K562 (cell line): ENCODE measurements at regions not wholly inside any gene's neighbourhood (a gene's known extent, or its start where the extent isn't known, plus 50 kb on each side); places are given as distances from the start of the nearest gene placed in this dataset.

Experiments used
- ATAC-seq: fragments of 200-7000 bp; cut with Tn5 transposase; 3 replicates; pipeline ENCODE4 v1.9.1; 2020; ENCODE audit warnings: moderate library complexity
- BruUV-seq: library from RNA; stranded (reverse); fragments of 400-500 nt; replicated peaks from 2 replicates; lab custom pipeline; 2021; lab: Mats Ljungman, UMichigan
- CTCF ChIA-PET: fragments of 300-600 bp; formaldehyde crosslinking; extraction: SDS; loops from one replicate; lab custom pipeline; 2021; ENCODE audit warnings: low intra/inter-chr PET ratio; lab: Yijun Ruan, JAX
- POLR2A ChIA-PET: fragments of 300-600, 350-650 bp; sonication (Branson Sonifier 250); formaldehyde crosslinking; extraction: SDS; loops from one replicate; lab custom pipeline; 2021; ENCODE audit warnings: antibody characterized with exemption, inconsistent platforms; lab: Yijun Ruan, JAX
- DNase-seq, 4 experiments: peaks; one replicate each; pipeline versions ENCODE4 v3.0.0 to v3.0.0-alpha.2; 2011 to 2018; ENCODE audit warnings: low spot score in 3 of 4, mixed read lengths in 3 of 4; ENCODE audit errors: extremely low read depth in 1 of 4
- FAIRE-seq: peaks from 2 replicates; lab custom pipeline; 2011; peaks lifted over from hg19 to GRCh38; lab: Jason Lieb, UNC
- H2AFZ ChIP-seq: 2 replicates; pipeline ENCODE4 v1.6.0; 2011; ENCODE audit warnings: low read depth, low read length, control low read depth, inconsistent platforms
- H3K27ac ChIP-seq: fragments of 200-600 bp; 3 replicates; pipeline ENCODE4 v1.8.0; 2011; ENCODE audit warnings: low read depth, mild to moderate bottlenecking, control low read depth, inconsistent platforms, low read length, moderate library complexity, mixed read lengths; ENCODE audit errors: extremely low read depth
- H3K27me3 ChIP-seq, 2 experiments: fragments of 300-600 bp in 1 of 2; 2 replicates in 1 of 2; 3 replicates in 1 of 2; pipeline versions ENCODE4 v1.6.0 to v1.8.0; 2011; ENCODE audit warnings: inconsistent platforms in 2 of 2, low read length in 2 of 2, mild to moderate bottlenecking in 1 of 2, mixed read lengths in 1 of 2, moderate library complexity in 1 of 2; ENCODE audit not compliant: control insufficient read depth in 2 of 2, insufficient read depth in 2 of 2
- H3K36me3 ChIP-seq: fragments of 300-600 bp; 3 replicates; pipeline ENCODE4 v1.8.0; 2011; ENCODE audit warnings: mild to moderate bottlenecking, low read length, inconsistent platforms; ENCODE audit not compliant: control insufficient read depth, insufficient read depth
- H3K4me1 ChIP-seq, 2 experiments: fragments of 200-600 bp in 1 of 2; replicated peaks in 1 of 2; 2 replicates in 1 of 2; 3 replicates in 1 of 2; pipeline versions ENCODE4 v1.5.1 to v1.8.0; 2011; ENCODE audit warnings: inconsistent platforms in 2 of 2, low read length in 2 of 2, mild to moderate bottlenecking in 1 of 2, mixed read lengths in 1 of 2, moderate library complexity in 1 of 2; ENCODE audit not compliant: control insufficient read depth in 2 of 2, insufficient read depth in 2 of 2
- H3K4me2 ChIP-seq: 2 replicates; pipeline ENCODE4 v1.6.1; 2011; ENCODE audit warnings: low read length, control low read depth, inconsistent platforms, mixed read lengths; ENCODE audit not compliant: insufficient read depth
- H3K4me3 ChIP-seq: fragments of 200-600 bp; sonication (generic), shearing (Covaris generic); 2 replicates; pipeline ENCODE4 v1.5.1; 2016; ENCODE audit warnings: control low read depth, inconsistent platforms
- H3K79me2 ChIP-seq: fragments of 200-600 bp; 3 replicates; pipeline ENCODE4 v1.8.0; 2011; ENCODE audit warnings: low read length, inconsistent platforms; ENCODE audit not compliant: control insufficient read depth, insufficient read depth
- H3K9ac ChIP-seq, 2 experiments: 2 replicates each; pipeline versions ENCODE4 v1.6.0 to v1.6.1; 2011; ENCODE audit warnings: low read depth in 2 of 2, low read length in 2 of 2, control low read depth in 1 of 2, inconsistent platforms in 1 of 2, mild to moderate bottlenecking in 1 of 2, mixed read lengths in 1 of 2; ENCODE audit not compliant: insufficient read depth in 1 of 2
- H3K9me1 ChIP-seq: one replicate; pipeline ENCODE4 v1.6.0; 2011; ENCODE audit warnings: inconsistent platforms, mild to moderate bottlenecking, low read length, moderate library complexity; ENCODE audit not compliant: control insufficient read depth, insufficient read depth
- H3K9me3 ChIP-seq: replicated peaks from 2 replicates; pipeline ENCODE4 v1.5.1; 2011; ENCODE audit warnings: low read depth, low read length, inconsistent platforms; ENCODE audit not compliant: control insufficient read depth, insufficient read depth
- H4K20me1 ChIP-seq: replicated peaks from 2 replicates; pipeline ENCODE4 v1.6.1; 2011; ENCODE audit warnings: low read length, inconsistent platforms, mixed read lengths; ENCODE audit not compliant: control insufficient read depth, insufficient read depth
- AFF1 ChIP-seq, 2 experiments: fragments of 450-650 bp; IDR thresholded peaks; 2 replicates each; pipeline ENCODE4 v1.6.1; 2018; ENCODE audit warnings: mild to moderate bottlenecking in 2 of 2, low read depth in 1 of 2; ENCODE audit not compliant: partially characterized antibody in 2 of 2
- ARID1B ChIP-seq: fragments of 450-650 bp; IDR thresholded peaks from 2 replicates; pipeline ENCODE4 v1.6.1; 2016; ENCODE audit warnings: antibody characterized with exemption, mild to moderate bottlenecking, inconsistent platforms
- BDP1 ChIP-seq: IDR thresholded peaks from 3 replicates; pipeline ENCODE4 v1.6.1; 2011; ENCODE audit not compliant: insufficient read length, insufficient read depth
- DLX4 ChIP-seq: fragments of 250-450 bp; sonication (Bioruptor Pico); IDR thresholded peaks from 2 replicates; pipeline ENCODE4 v1.6.1; 2021; ENCODE audit warnings: mild to moderate bottlenecking
- E4F1 ChIP-seq: fragments of 250-450 bp; sonication (Bioruptor Pico); IDR thresholded peaks from 2 replicates; pipeline ENCODE4 v1.5.0; 2021; ENCODE audit warnings: mild to moderate bottlenecking, borderline replicate concordance
- FOXA1 ChIP-seq: fragments of 450-650 bp; IDR thresholded peaks from 2 replicates; pipeline ENCODE4 v1.6.1; 2016; ENCODE audit warnings: mild to moderate bottlenecking, borderline replicate concordance
- MBD1 ChIP-seq: fragments of 250-450 bp; sonication (Bioruptor Pico); IDR thresholded peaks from 2 replicates; pipeline ENCODE4 v1.8.0; 2022; ENCODE audit warnings: inconsistent platforms
- NFATC3 ChIP-seq: fragments of 450-650 bp; IDR thresholded peaks from 2 replicates; pipeline ENCODE4 v1.6.1; 2017; ENCODE audit warnings: mild to moderate bottlenecking
- SAFB ChIP-seq: fragments of 200-400 bp; formaldehyde crosslinking; IDR thresholded peaks from 2 replicates; pipeline ENCODE4 v1.6.1; 2017; ENCODE audit warnings: low read depth, low read length, borderline replicate concordance
- XRCC4 ChIP-seq: IDR thresholded peaks from one replicate; pipeline ENCODE4 v1.6.1; 2011; ENCODE audit not compliant: insufficient read depth, insufficient read length; ENCODE audit errors: extremely low read depth
- ZNF133 ChIP-seq: fragments of 250-450 bp; sonication (Bioruptor Pico); IDR thresholded peaks from 2 replicates; pipeline ENCODE4 v1.4.0; 2020; ENCODE audit warnings: mild to moderate bottlenecking
- ZNF146 ChIP-seq: IDR thresholded peaks from one replicate; pipeline ENCODE4 v1.6.1; 2018; ENCODE audit warnings: missing compliant biosample characterization; ENCODE audit not compliant: unreplicated experiment
- ZNF274 ChIP-seq: IDR thresholded peaks from 2 replicates; pipeline ENCODE4 v1.6.1; 2011; ENCODE audit warnings: low read depth, mild to moderate bottlenecking, low read length, moderate library complexity, borderline replicate concordance
- ZNF699 ChIP-seq: fragments of 250-450 bp; sonication (Bioruptor Pico); IDR thresholded peaks from 2 replicates; pipeline ENCODE4 v1.8.0; 2021; ENCODE audit warnings: mild to moderate bottlenecking, moderate library complexity; ENCODE audit not compliant: insufficient replicate concordance
- ZNF766 ChIP-seq: fragments of 200-800 bp; sonication (Bioruptor generic); conservative IDR thresholded peaks from 2 replicates; pipeline ENCODE4 v1.6.1; 2016; ENCODE audit warnings: missing genetic modification characterization, missing compliant biosample characterization
- WGBS: fragments of 100-300 bp; shearing (Covaris generic); methylation state at CpG from one replicate; pipeline ENCODE4 v1.1.6; 2016; ENCODE audit warnings: low coverage, mixed read lengths; ENCODE audit not compliant: insufficient coverage; ENCODE audit errors: missing lambda C conversion rate; 5-methylcytosine and 5-hydroxymethylcytosine counted together
- in situ Hi-C: fragments of 300-500 bp; cut with MboI; formaldehyde crosslinking; loops from 4 replicates; pipeline ENCODE4 v1.15.0; 2018; ENCODE audit warnings: inconsistent platforms, mixed read lengths
- intact Hi-C: fragments of 100-400 bp; cut with micrococcal nuclease; formaldehyde crosslinking; loops from 2 replicates; pipeline ENCODE4 v1.14.2; 2022

- no peak overlapping the region for H2AFZ ChIP-seq
- H3K9ac ChIP-seq: no peak overlapping the region
- POLR2A ChIA-PET: no interaction called here
- intact Hi-C loops: no loop called here
- no TSS peak for BruUV-seq
- TF ChIP-seq FOXA1: no peak
- no peak for TF ChIP-seq SAFB
- no peak for TF ChIP-seq MBD1
- TF ChIP-seq XRCC4: no peak
- TF ChIP-seq NFATC3: no peak
- TF ChIP-seq BDP1: no peak
- no peak for TF ChIP-seq ZNF274
- no peak for TF ChIP-seq E4F1
- TF ChIP-seq ZNF146: no peak
- TF ChIP-seq AFF1 (IDR thresholded peaks at IDR 0.05; ENCODE audit: low read depth in 1 of 2, partially characterized antibody in 2 of 2): no peak
- no peak for TF ChIP-seq ZNF133 (CRISPR knock-in tag)
- TF ChIP-seq ZNF766 (CRISPR knock-in tag): no peak
- TF ChIP-seq DLX4: no peak
- no peak for TF ChIP-seq ZNF699 (CRISPR knock-in tag)
- no peak for TF ChIP-seq ARID1B
- TF ChIP-seq, all 486 proteins: peak for 0
- H3K9me3 ChIP-seq: no peaks in the 10 kb centered on the region
- no peaks in the 10 kb centered on the region for H4K20me1 ChIP-seq
- CTCF ChIA-PET: no interaction called here
- H3K4me3 ChIP-seq: no peak overlapping the region
- no peaks in the 10 kb centered on the region for H3K36me3 ChIP-seq
- FAIRE-seq (no peak), ATAC-seq (no peak), DNase-seq (no peak)
- no peaks in the 10 kb centered on the region for H3K79me2 ChIP-seq
- H3K27me3 ChIP-seq: peaks cover 0 to 4% of the 10 kb centered on the region in 2 experiments; a peak in 3 of 5 replicates
- H3K27ac ChIP-seq: no peak overlapping the region
- no peaks in the 10 kb centered on the region for H3K4me1 ChIP-seq
- H3K9me1 ChIP-seq: no peaks in the 10 kb centered on the region
- WGBS: 0% methylated on average over 1 of the region's 1 CpG
- in situ Hi-C loops: no loop called here
- no peak overlapping the region for H3K4me2 ChIP-seq
Observed at GRCh38 chr17:13316657-13317056, 285.1 kb downstream of the HS3ST3A1 start.
